Endothelial cell of umbilical vein (primary cell): ENCODE measurements at regions not wholly inside any gene's neighbourhood (a gene's known extent, or its start where the extent isn't known, plus 50 kb on each side); places are given as distances from the start of the nearest gene placed in this dataset.

Experiments used
- BruUV-seq: library from RNA; stranded (reverse); fragments of 400-500 nt; replicated peaks from 2 replicates; lab custom pipeline; 2021; lab: Mats Ljungman, UMichigan
- CTCF ChIA-PET: fragments of 300-600, 350-600 bp; sonication (Branson Sonifier 250); formaldehyde crosslinking; loops from one replicate; lab custom pipeline; 2021; ENCODE audit warnings: antibody characterized with exemption, inconsistent platforms; lab: Charles Lee
- POLR2A ChIA-PET: fragments of 300-600, 350-600 bp; sonication (Branson Sonifier 250); formaldehyde crosslinking; loops from one replicate; lab custom pipeline; 2021; ENCODE audit warnings: antibody characterized with exemption, inconsistent platforms; lab: Charles Lee
- DNase-seq: peaks from one replicate; pipeline ENCODE4 v3.0.0-alpha.2; 2011; ENCODE audit warnings: low read depth, low spot score
- FAIRE-seq: peaks from 2 replicates; lab custom pipeline; 2011; peaks lifted over from hg19 to GRCh38; lab: Jason Lieb, UNC
- H2AFZ ChIP-seq: 2 replicates; pipeline ENCODE4 v1.6.0; 2012; ENCODE audit warnings: low read depth, low read length, control low read depth, inconsistent platforms
- H3K27ac ChIP-seq: 2 replicates; pipeline ENCODE4 v1.5.1; 2011; ENCODE audit warnings: low read depth, mild to moderate bottlenecking, control low read depth, low read length, moderate library complexity; ENCODE audit not compliant: insufficient read depth
- H3K27me3 ChIP-seq, 2 experiments: 2 replicates each; pipeline versions ENCODE4 v1.6.0 to v1.6.1; 2011; ENCODE audit warnings: low read length in 2 of 2, mixed read lengths in 1 of 2; ENCODE audit not compliant: control insufficient read depth in 2 of 2, insufficient read depth in 2 of 2
- H3K36me3 ChIP-seq, 2 experiments: 2 replicates in 1 of 2; 3 replicates in 1 of 2; pipeline ENCODE4 v1.5.1; 2011; ENCODE audit warnings: low read length in 2 of 2, mild to moderate bottlenecking in 1 of 2, moderate library complexity in 1 of 2; ENCODE audit not compliant: control insufficient read depth in 2 of 2, insufficient read depth in 2 of 2; ENCODE audit errors: extremely low read depth in 1 of 2
- H3K4me1 ChIP-seq: 3 replicates; pipeline ENCODE4 v1.5.1; 2011; ENCODE audit warnings: mild to moderate bottlenecking, low read length; ENCODE audit not compliant: control insufficient read depth, insufficient read depth; ENCODE audit errors: extremely low read depth
- H3K4me2 ChIP-seq: 2 replicates; pipeline ENCODE4 v1.6.1; 2011; ENCODE audit warnings: low read length, control low read depth, mixed read lengths; ENCODE audit not compliant: insufficient read depth
- H3K4me3 ChIP-seq, 3 experiments: fragments of 200-600 bp in 1 of 3; sonication (generic), shearing (Covaris generic) in 1 of 3; replicated peaks in 1 of 3; 2 replicates each; pipeline ENCODE4 v1.5.1; 2011 to 2016; ENCODE audit warnings: control low read depth in 3 of 3, low read length in 3 of 3, mild to moderate bottlenecking in 2 of 3, inconsistent platforms in 1 of 3, low read depth in 1 of 3, moderate library complexity in 1 of 3; ENCODE audit not compliant: insufficient read depth in 1 of 3
- H3K79me2 ChIP-seq: 2 replicates; pipeline ENCODE4 v1.6.0; 2012; ENCODE audit warnings: low read length, inconsistent platforms; ENCODE audit not compliant: control insufficient read depth, insufficient read depth
- H3K9ac ChIP-seq: replicated peaks from 2 replicates; pipeline ENCODE3; 2011; ENCODE audit warnings: low read length, control low read depth; ENCODE audit not compliant: insufficient read depth; ENCODE audit errors: extremely low read depth
- H3K9me1 ChIP-seq: replicated peaks from 3 replicates; pipeline ENCODE4 v1.6.0; 2011; ENCODE audit warnings: mild to moderate bottlenecking, low read length; ENCODE audit not compliant: control insufficient read depth, insufficient read depth; ENCODE audit errors: extremely low read depth
- H3K9me3 ChIP-seq: replicated peaks from 2 replicates; pipeline ENCODE4 v1.5.1; 2012; ENCODE audit warnings: low read length, inconsistent platforms; ENCODE audit not compliant: control insufficient read depth, insufficient read depth
- H4K20me1 ChIP-seq: replicated peaks from 2 replicates; pipeline ENCODE3; 2011; ENCODE audit warnings: mild to moderate bottlenecking, low read length; ENCODE audit not compliant: control insufficient read depth, insufficient read depth; ENCODE audit errors: extremely low read depth
- EZH2 ChIP-seq: IDR thresholded peaks from 2 replicates; pipeline ENCODE4 v1.6.1; 2012; ENCODE audit warnings: borderline replicate concordance, low read depth, mild to moderate bottlenecking, moderate library complexity, low read length, inconsistent platforms; ENCODE audit not compliant: severe bottlenecking
- FOS ChIP-seq: IDR thresholded peaks from 2 replicates; pipeline ENCODE4 v1.6.1; 2011; ENCODE audit warnings: mild to moderate bottlenecking, low read length, moderate library complexity, borderline replicate concordance; ENCODE audit not compliant: insufficient read depth
- GATA2 ChIP-seq: IDR thresholded peaks from 2 replicates; pipeline ENCODE4 v1.7.0; 2011; ENCODE audit warnings: low read depth, mild to moderate bottlenecking, moderate library complexity, mixed read lengths, low read length; ENCODE audit not compliant: insufficient read length, insufficient read depth
- JUN ChIP-seq: IDR thresholded peaks from 2 replicates; pipeline ENCODE4 v1.6.1; 2011; ENCODE audit warnings: borderline replicate concordance, low read depth; ENCODE audit not compliant: insufficient read length, insufficient read depth
- MYC ChIP-seq: IDR thresholded peaks from one replicate; pipeline ENCODE4 v1.6.1; 2011; ENCODE audit warnings: mild to moderate bottlenecking, low read depth, low read length
- POLR2A ChIP-seq: IDR thresholded peaks from 2 replicates; pipeline ENCODE4 v1.6.1; 2012; ENCODE audit warnings: low read depth, mild to moderate bottlenecking, control low read depth, low read length
- POLR2AphosphoS5 ChIP-seq: IDR thresholded peaks from 2 replicates; pipeline ENCODE4 v1.6.1; 2012; ENCODE audit warnings: low read depth, mild to moderate bottlenecking, control low read depth, low read length, moderate library complexity; ENCODE audit not compliant: insufficient read depth
- dilution Hi-C: fragments of 300-500 bp; cut with MboI; formaldehyde crosslinking; loops from one replicate; pipeline ENCODE4 v1.15.0; 2019; ENCODE audit warnings: low sequenced_read_pairs; ENCODE audit not compliant: extremely low pct_ligation_motif_present
- intact Hi-C: fragments of 100-400 bp; cut with micrococcal nuclease; formaldehyde crosslinking; loops from one replicate; pipeline ENCODE4 v1.10.0; 2022
- TF ChIP-seq, protein P1 (sequence below): IDR thresholded peaks from 2 replicates; pipeline ENCODE4 v1.6.1; 2011; ENCODE audit not compliant: insufficient read depth, insufficient read length
- TF ChIP-seq, protein P2 (sequence below), 2 donors: IDR thresholded peaks; 1 replicate in 1 of 2; 2 replicates in 1 of 2; pipeline ENCODE4 v1.5.1; 2011; ENCODE audit warnings: low read length in 2 of 2, mild to moderate bottlenecking in 2 of 2, moderate library complexity in 2 of 2, control low read depth in 1 of 2, inconsistent platforms in 1 of 2, low read depth in 1 of 2; ENCODE audit not compliant: insufficient read depth in 1 of 2; ENCODE audit errors: extremely low read depth in 1 of 2

DNA sequence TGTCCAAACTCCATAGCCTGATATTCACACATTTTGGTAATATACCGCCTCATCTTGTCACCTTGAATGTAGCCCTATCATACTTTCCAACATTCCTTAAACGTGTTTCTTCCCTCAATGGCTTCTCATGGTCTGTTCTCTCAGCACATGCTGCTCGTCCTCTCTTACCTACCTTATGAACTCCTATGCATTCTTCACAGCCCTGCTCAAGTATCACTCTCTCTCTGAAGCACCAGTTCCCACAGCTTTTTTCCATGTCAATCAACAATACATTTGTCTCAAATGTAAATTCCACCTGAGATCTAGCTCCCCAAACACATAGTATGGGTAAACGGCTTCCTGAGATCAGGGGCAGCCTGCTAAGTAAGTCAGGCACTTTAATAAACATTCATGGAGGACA, 85.2 kb upstream of the ZMIZ1 start:
- intact Hi-C loops = no loop called here
- dilution Hi-C loops = no loop called here
- no peaks in the 10 kb centered on the region for H3K27me3 ChIP-seq
- no peak for DNase-seq
- H3K9me1 ChIP-seq = no peaks in the 10 kb centered on the region
- FAIRE-seq = no peak
- no peaks in the 10 kb centered on the region for H3K9me3 ChIP-seq
- POLR2A ChIA-PET = no interaction called here
- H3K27ac ChIP-seq = no peak overlapping the region
- TF ChIP-seq POLR2AphosphoS5 (no peak), JUN (no peak), MYC (no peak), POLR2A (no peak), GATA2 (no peak), EZH2 (no peak), FOS (no peak)
- TF ChIP-seq, protein P1, sequence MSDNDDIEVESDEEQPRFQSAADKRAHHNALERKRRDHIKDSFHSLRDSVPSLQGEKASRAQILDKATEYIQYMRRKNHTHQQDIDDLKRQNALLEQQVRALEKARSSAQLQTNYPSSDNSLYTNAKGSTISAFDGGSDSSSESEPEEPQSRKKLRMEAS = no peak
- TF ChIP-seq, protein P2, sequence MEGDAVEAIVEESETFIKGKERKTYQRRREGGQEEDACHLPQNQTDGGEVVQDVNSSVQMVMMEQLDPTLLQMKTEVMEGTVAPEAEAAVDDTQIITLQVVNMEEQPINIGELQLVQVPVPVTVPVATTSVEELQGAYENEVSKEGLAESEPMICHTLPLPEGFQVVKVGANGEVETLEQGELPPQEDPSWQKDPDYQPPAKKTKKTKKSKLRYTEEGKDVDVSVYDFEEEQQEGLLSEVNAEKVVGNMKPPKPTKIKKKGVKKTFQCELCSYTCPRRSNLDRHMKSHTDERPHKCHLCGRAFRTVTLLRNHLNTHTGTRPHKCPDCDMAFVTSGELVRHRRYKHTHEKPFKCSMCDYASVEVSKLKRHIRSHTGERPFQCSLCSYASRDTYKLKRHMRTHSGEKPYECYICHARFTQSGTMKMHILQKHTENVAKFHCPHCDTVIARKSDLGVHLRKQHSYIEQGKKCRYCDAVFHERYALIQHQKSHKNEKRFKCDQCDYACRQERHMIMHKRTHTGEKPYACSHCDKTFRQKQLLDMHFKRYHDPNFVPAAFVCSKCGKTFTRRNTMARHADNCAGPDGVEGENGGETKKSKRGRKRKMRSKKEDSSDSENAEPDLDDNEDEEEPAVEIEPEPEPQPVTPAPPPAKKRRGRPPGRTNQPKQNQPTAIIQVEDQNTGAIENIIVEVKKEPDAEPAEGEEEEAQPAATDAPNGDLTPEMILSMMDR (IDR thresholded peaks at IDR 0.05; ENCODE audit: extremely low read depth in 1 of 2, insufficient read depth in 1 of 2, low read depth in 1 of 2, low read length in 2 of 2) = no peak
- no peaks in the 10 kb centered on the region for H4K20me1 ChIP-seq
- no peak overlapping the region for H3K4me2 ChIP-seq
- no TSS peak for BruUV-seq
- no peak overlapping the region for H3K4me3 ChIP-seq
- H3K79me2 ChIP-seq = no peaks in the 10 kb centered on the region
- no peaks in the 10 kb centered on the region for H3K4me1 ChIP-seq
- H3K36me3 ChIP-seq = no peaks in the 10 kb centered on the region
- no peak overlapping the region for H3K9ac ChIP-seq
- CTCF ChIA-PET = no interaction called here
- no peak overlapping the region for H2AFZ ChIP-seq
